ENCODE measurements at regions not wholly inside any gene's neighbourhood (a gene's known extent, or its start where the extent isn't known, plus 50 kb on each side); places are given as distances from the start of the nearest gene placed in this dataset.

GRCh38 chr14:22174412-22175277 is 414.4 kb downstream of the DAD1 start:
- no peak for DNase-seq (ENCODE audit: low read depth in 1 of 2, low spot score in 1 of 2)

- DNase-seq (ENCODE audit: low read depth in 1 of 2, low spot score in 1 of 2) = no peak
Measured at GRCh38 chr14:22168092-22168955, 420.7 kb downstream of the DAD1 start.

GRCh38 chr14:22164616-22165015 is 424.4 kb downstream of the DAD1 start:
- no peak for DNase-seq (ENCODE audit: low read depth in 1 of 2, low spot score in 1 of 2)

- no peak for DNase-seq (ENCODE audit: low read depth in 1 of 2, low spot score in 1 of 2)
Measured at GRCh38 chr14:22163051-22163450, 426.0 kb downstream of the DAD1 start.

- no peak for DNase-seq (ENCODE audit: low read depth in 1 of 2, low spot score in 1 of 2)
Measured at GRCh38 chr14:22159957-22160356, 429.1 kb downstream of the DAD1 start.

GRCh38 chr14:22159099-22159498 is 429.9 kb downstream of the DAD1 start:
- no peak for DNase-seq (ENCODE audit: low read depth in 1 of 2, low spot score in 1 of 2)

- DNase-seq (ENCODE audit: low read depth in 1 of 2, low spot score in 1 of 2) = no peak
Measured at GRCh38 chr14:22158560-22158959, 430.5 kb downstream of the DAD1 start.

- DNase-seq (ENCODE audit: low read depth in 1 of 2, low spot score in 1 of 2) = no peak
Measured at GRCh38 chr14:22155571-22155970, 433.5 kb downstream of the DAD1 start.

- no peak for DNase-seq (ENCODE audit: low read depth in 1 of 2, low spot score in 1 of 2)
Measured at GRCh38 chr14:22152903-22153302, 436.1 kb downstream of the DAD1 start.

- DNase-seq (ENCODE audit: low read depth in 1 of 2, low spot score in 1 of 2) = no peak
Measured at GRCh38 chr14:22152161-22152870, 436.7 kb downstream of the DAD1 start.

GRCh38 chr14:22151121-22151520 is 437.9 kb downstream of the DAD1 start:
- no peak for DNase-seq (ENCODE audit: low read depth in 1 of 2, low spot score in 1 of 2)

GRCh38 chr14:22149058-22149457 is 440.0 kb downstream of the DAD1 start:
- DNase-seq (ENCODE audit: low read depth in 1 of 2, low spot score in 1 of 2) = no peak

GRCh38 chr14:22147716-22148115 is 441.3 kb downstream of the DAD1 start:
- no peak for DNase-seq (ENCODE audit: low read depth in 1 of 2, low spot score in 1 of 2)

- DNase-seq (ENCODE audit: low read depth in 1 of 2, low spot score in 1 of 2) = no peak
Measured at GRCh38 chr14:22143363-22143762, 445.7 kb downstream of the DAD1 start.

- no peak for DNase-seq (ENCODE audit: low read depth in 1 of 2, low spot score in 1 of 2)
Measured at GRCh38 chr14:22140633-22141032, 448.4 kb downstream of the DAD1 start.

GRCh38 chr14:22131749-22132476 is 457.1 kb downstream of the DAD1 start:
- no peak for DNase-seq (ENCODE audit: low read depth in 1 of 2, low spot score in 1 of 2)

- no peak for DNase-seq (ENCODE audit: low read depth in 1 of 2, low spot score in 1 of 2)
Measured at GRCh38 chr14:22124073-22124613, 450.5 kb upstream of the OR4E1 start.

- no peak for DNase-seq (ENCODE audit: low read depth in 1 of 2, low spot score in 1 of 2)
Measured at GRCh38 chr14:22122829-22123560, 449.4 kb upstream of the OR4E1 start.

- no peak for DNase-seq (ENCODE audit: low read depth in 1 of 2, low spot score in 1 of 2)
Measured at GRCh38 chr14:22122227-22122818, 448.7 kb upstream of the OR4E1 start.
